AG10803 (cell line): ENCODE measurements at regions not wholly inside any gene's neighbourhood (a gene's known extent, or its start where the extent isn't known, plus 50 kb on each side); places are given as distances from the start of the nearest gene placed in this dataset.

Source experiments
- DNase-seq: peaks from one replicate; pipeline ENCODE4 v3.0.0; 2010; ENCODE audit warnings: low read depth
- H3K4me3 ChIP-seq: 2 replicates; pipeline ENCODE4 v1.5.1; 2011; ENCODE audit warnings: mild to moderate bottlenecking, low read length, control low read depth
- TF ChIP-seq, protein P1 (sequence below): conservative IDR thresholded peaks from 2 replicates; pipeline ENCODE4 v1.5.1; 2011; ENCODE audit warnings: mild to moderate bottlenecking, low read length, control low read depth, inconsistent platforms

DNA sequence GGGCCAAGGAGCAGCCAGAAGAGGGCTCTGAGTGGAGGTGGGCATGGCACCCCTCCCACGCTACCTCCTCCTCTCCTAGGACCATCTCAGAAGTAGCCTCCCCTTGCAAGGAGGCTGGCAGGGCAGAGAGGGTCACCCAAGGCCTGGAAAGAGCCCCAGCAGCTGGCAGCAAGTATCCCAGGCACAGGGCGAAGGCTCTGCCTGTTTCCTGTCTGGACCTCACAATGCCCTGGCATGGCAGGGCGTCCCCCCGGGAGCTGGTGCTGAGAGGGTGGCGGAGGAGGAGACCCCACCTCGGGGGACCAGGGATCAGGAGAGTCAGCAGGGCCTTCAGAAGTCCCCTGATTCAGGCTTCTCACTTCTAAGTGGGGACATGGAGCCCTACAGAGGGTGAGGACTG lies 66.2 kb upstream of the TAF1B start:
- no peak for DNase-seq
- TF ChIP-seq, protein P1, sequence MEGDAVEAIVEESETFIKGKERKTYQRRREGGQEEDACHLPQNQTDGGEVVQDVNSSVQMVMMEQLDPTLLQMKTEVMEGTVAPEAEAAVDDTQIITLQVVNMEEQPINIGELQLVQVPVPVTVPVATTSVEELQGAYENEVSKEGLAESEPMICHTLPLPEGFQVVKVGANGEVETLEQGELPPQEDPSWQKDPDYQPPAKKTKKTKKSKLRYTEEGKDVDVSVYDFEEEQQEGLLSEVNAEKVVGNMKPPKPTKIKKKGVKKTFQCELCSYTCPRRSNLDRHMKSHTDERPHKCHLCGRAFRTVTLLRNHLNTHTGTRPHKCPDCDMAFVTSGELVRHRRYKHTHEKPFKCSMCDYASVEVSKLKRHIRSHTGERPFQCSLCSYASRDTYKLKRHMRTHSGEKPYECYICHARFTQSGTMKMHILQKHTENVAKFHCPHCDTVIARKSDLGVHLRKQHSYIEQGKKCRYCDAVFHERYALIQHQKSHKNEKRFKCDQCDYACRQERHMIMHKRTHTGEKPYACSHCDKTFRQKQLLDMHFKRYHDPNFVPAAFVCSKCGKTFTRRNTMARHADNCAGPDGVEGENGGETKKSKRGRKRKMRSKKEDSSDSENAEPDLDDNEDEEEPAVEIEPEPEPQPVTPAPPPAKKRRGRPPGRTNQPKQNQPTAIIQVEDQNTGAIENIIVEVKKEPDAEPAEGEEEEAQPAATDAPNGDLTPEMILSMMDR, result no peak
- H3K4me3 ChIP-seq, result no peak overlapping the region

DNA sequence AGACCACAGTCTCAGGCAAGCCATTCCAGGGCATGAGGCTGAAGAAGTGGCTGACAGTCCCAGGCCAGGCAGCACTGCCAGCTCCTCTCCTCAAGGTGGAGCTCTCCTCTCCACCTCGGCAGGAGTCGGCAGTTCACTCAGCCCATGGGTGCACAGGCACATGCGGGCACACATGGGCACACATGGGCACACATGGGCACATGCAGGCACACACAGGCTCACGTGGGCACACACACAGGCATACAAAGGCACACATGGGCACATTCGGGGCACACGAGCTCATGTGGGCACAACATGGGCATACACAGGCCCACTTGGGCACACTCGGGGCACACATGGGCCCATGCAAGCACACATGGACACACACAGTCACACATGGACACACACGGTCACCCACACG lies 65.3 kb upstream of the TAF1B start:
- no peak overlapping the region for H3K4me3 ChIP-seq
- TF ChIP-seq, protein P1, result peak; percentile 37
- DNase-seq, result no peak

DNA sequence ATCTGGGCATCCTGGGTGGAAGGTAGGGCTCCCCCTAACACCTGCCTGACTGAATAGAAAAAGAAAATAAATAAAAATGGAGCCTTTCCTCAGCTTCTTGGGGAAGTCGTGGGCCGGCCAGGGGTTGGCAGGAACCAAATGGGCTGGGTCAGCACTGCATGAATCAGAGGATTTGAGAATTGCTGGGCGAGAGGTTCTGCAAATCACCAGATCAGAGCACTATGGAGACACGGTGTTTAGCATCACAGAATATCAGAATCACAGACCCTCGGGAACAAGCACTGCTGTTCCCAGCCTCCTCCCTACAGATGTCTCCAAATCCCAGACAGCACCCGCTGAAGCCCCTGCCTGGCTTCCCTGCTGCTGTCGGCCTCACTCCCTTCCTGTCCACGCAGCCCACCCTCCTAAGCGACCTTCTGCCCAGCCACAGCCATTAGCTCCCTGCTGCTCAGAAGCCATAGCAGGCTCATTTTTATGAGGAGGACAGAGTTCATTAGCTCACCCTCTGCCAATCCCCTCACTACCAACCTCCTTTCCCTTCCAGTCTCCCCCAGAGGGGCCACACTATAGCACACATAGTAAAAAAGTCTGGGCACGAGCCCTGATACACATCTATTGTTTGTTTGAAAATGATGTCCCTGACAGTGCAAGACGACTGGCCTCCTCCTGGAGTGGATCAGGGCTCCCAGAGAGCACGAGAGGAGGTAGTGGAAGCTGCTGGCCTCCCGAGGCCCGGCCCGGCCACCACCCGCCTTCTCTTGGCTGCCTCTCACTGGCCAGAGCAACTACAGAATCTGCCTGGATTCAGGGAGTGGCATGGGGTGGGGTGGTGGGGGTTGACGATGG lies 64.6 kb upstream of the TAF1B start:
- no peak for DNase-seq
- H3K4me3 ChIP-seq, result no peak overlapping the region
- TF ChIP-seq, protein P1, result no peak

DNA sequence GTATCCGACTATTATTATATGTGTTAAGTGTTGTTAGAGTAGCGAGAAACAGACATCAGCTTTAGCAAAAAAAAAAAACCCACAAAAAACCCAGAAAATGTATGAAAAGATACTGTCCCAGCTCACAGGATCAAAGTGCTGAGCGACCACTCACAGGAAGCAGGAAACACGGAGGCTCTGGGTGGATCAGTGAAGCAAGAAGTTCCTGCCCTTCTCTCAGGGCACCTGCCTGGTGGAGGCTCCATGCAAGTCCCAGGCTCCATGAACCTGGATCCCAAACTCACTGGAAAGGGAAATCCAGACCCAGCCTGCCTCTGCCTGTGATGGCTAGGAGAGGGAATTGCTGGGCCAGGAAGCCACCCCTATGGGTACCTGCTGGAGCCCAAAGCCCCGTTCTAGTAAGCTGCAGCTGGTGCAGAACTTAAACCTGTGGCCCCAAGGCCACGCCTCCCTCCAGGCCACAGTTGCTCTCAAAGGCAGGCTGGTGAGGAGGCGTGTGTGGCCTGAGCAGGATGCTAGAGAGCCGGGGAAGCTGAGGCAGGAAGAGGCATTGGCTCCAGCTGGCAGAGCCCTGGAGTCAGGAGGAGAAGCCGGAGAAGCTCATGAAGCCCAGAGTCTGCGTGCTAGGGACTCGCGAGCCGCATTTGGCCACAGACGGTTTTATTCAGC lies 63.5 kb upstream of the TAF1B start:
- no peak overlapping the region for H3K4me3 ChIP-seq
- TF ChIP-seq, protein P1, result no peak
- DNase-seq, result no peak

DNA sequence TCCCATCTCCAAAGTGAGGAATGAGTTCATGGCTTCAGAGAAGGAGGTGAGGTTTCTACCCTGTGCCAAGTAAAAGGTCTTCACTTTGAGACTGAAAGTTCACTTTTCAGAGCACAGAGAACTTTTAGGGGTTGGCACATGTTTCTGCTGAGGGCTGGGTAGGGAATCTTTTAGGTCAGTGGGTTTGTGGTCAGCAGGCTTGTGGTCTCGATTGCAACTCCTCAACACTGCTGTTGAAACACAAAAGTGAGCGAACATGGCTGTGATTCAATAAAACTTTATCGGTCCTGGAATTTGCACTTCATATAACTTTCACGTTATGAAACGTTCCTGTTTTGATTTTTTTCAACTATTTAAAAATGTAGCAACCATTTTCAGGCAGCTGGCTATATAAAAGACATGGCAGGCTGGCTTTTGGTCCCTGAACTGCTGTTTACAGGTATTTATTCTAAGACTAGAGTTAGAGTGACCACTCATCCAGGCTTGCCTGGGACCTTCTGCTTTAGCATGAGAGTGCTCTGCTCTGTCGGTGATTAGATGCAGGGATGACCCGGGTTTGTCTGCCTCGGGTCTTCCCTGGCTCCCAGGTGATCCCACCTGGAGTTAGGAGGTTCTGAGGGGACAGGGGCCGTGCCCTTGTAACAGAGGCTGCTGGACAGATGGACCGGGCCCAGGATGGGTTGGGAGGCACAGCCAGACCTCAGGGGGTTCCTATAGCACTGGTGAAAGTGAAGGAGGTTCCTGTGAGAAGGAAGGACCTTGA lies 62.7 kb upstream of the TAF1B start:
- TF ChIP-seq, protein P1, result no peak
- peak; percentile 21 for DNase-seq
- H3K4me3 ChIP-seq, result no peak overlapping the region

DNA sequence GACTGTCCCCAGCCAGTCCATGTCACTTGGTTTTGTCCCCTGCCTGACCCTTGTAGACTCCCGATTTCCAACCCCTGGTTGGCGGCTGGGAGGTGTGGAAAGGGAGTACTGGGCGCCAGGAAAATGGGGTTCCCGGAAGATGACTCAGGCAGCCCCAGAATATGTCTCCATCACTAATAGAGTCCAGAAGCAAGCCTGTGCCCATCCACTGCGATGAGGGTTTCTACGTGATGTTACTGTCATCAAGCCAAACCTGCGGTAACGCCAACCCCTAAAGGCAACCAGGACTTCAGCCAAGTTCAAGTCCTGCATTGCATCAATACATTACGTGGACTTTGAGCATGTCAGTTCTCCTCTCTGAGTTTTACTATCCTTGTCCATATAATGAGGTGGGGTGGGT lies 62.0 kb upstream of the TAF1B start:
- H3K4me3 ChIP-seq, result no peak overlapping the region
- TF ChIP-seq, protein P1, result no peak
- peak; percentile 31 for DNase-seq
